GM23338 (cell line): ENCODE measurements at regions not wholly inside any gene's neighbourhood (a gene's known extent, or its start where the extent isn't known, plus 50 kb on each side); places are given as distances from the start of the nearest gene placed in this dataset.

ENCODE experiments used
- ATAC-seq: fragments of 200-7000 bp; cut with Tn5 transposase; 3 replicates; pipeline ENCODE4 v1.9.1; 2020
- DNase-seq: peaks from one replicate; pipeline ENCODE4 v3.0.0-alpha.2; 2015; ENCODE audit warnings: low spot score
- H2AFZ ChIP-seq: fragments of 200-600 bp; sonication (generic); 2 replicates; pipeline ENCODE4 v1.8.0; 2016; ENCODE audit warnings: antibody characterized with exemption, mild to moderate bottlenecking, moderate library complexity
- H3F3A ChIP-seq: fragments of 200-600 bp; sonication (generic); replicated peaks from 2 replicates; pipeline ENCODE4 v1.8.0; 2017; ENCODE audit warnings: antibody characterized with exemption, mixed run types, low read depth
- H3K27ac ChIP-seq: fragments of 200-600 bp; sonication (generic); 2 replicates; pipeline ENCODE4 v1.6.1; 2016; ENCODE audit warnings: low read depth
- H3K27me3 ChIP-seq: fragments of 200-600 bp; sonication (generic); 2 replicates; pipeline ENCODE4 v1.8.0; 2016; ENCODE audit warnings: mild to moderate bottlenecking, mixed run types, moderate library complexity; ENCODE audit not compliant: insufficient read depth
- H3K36me3 ChIP-seq: fragments of 200-600 bp; sonication (generic); 2 replicates; pipeline ENCODE4 v1.8.0; 2016; ENCODE audit warnings: mild to moderate bottlenecking; ENCODE audit not compliant: insufficient read depth
- H3K4me1 ChIP-seq: fragments of 200-600 bp; sonication (generic); 2 replicates; pipeline ENCODE4 v1.8.0; 2016; ENCODE audit warnings: mild to moderate bottlenecking, moderate library complexity; ENCODE audit not compliant: insufficient read depth
- H3K4me2 ChIP-seq: fragments of 200-600 bp; sonication (generic); 2 replicates; pipeline ENCODE4 v1.7.1; 2017; ENCODE audit warnings: mixed run types
- H3K4me3 ChIP-seq: fragments of 200-600 bp; sonication (generic); 2 replicates; pipeline ENCODE4 v1.6.1; 2016; ENCODE audit warnings: mixed run types
- H3K79me2 ChIP-seq: fragments of 200-600 bp; sonication (generic); replicated peaks from 2 replicates; pipeline ENCODE4 v1.8.0; 2017; ENCODE audit warnings: mild to moderate bottlenecking; ENCODE audit not compliant: insufficient read depth
- H3K9me2 ChIP-seq: fragments of 200-600 bp; sonication (generic); 2 replicates; pipeline ENCODE4 v1.8.0; 2017; ENCODE audit not compliant: insufficient read depth
- H4K20me1 ChIP-seq: fragments of 200-600 bp; sonication (generic); replicated peaks from 2 replicates; pipeline ENCODE4 v1.8.0; 2017; ENCODE audit warnings: mild to moderate bottlenecking; ENCODE audit not compliant: insufficient read depth
- H3K27ac Mint-ChIP-seq: 2 replicates; pipeline ENCODE4 v1.8.0; 2020; ENCODE audit warnings: inconsistent platforms, mild to moderate bottlenecking, moderate library complexity, mixed read lengths
- H3K27me3 Mint-ChIP-seq: 3 replicates; pipeline ENCODE4 v1.8.0; 2022; ENCODE audit warnings: low read depth, mild to moderate bottlenecking, moderate library complexity, mixed read lengths, inconsistent platforms; ENCODE audit not compliant: insufficient read depth, poor library complexity
- H3K36me3 Mint-ChIP-seq: 3 replicates; pipeline ENCODE4 v1.8.0; 2021; ENCODE audit warnings: low read depth, mild to moderate bottlenecking, inconsistent platforms, moderate library complexity, mixed read lengths
- H3K4me1 Mint-ChIP-seq: 3 replicates; pipeline ENCODE4 v1.8.0; 2020; ENCODE audit warnings: mild to moderate bottlenecking, inconsistent platforms, mixed read lengths
- H3K4me3 Mint-ChIP-seq: 3 replicates; pipeline ENCODE4 v1.8.0; 2021; ENCODE audit warnings: moderate library complexity, mild to moderate bottlenecking, inconsistent platforms, mixed read lengths
- H3K9me3 Mint-ChIP-seq: 3 replicates; pipeline ENCODE4 v1.8.0; 2020; ENCODE audit warnings: moderate library complexity, mild to moderate bottlenecking, inconsistent platforms, mixed read lengths
- CREB1 ChIP-seq: fragments of 250-450 bp; sonication (Bioruptor Pico); IDR thresholded peaks from 2 replicates; pipeline ENCODE4 v1.5.0; 2020; ENCODE audit warnings: low read depth, mild to moderate bottlenecking, moderate library complexity
- CTCF ChIP-seq, 2 experiments: fragments of 200-600 bp in 1 of 2; sonication (generic) in 1 of 2; conservative IDR thresholded peaks; 2 replicates each; pipeline versions ENCODE4 v1.5.1 to v1.6.1; 2016 to 2017; ENCODE audit warnings: antibody characterized with exemption in 2 of 2, low read depth in 2 of 2, mild to moderate bottlenecking in 2 of 2, moderate library complexity in 1 of 2
- ETS1 ChIP-seq: IDR thresholded peaks from 2 replicates; pipeline ENCODE4 v1.6.1; 2016; ENCODE audit warnings: antibody characterized with exemption
- EZH2 ChIP-seq: fragments of 200-600 bp; sonication (generic); IDR thresholded peaks from one replicate; pipeline ENCODE4 v1.8.0; 2017; ENCODE audit warnings: antibody characterized with exemption, mild to moderate bottlenecking, low read depth; ENCODE audit not compliant: unreplicated experiment
- EZH2phosphoT487 ChIP-seq: fragments of 200-600 bp; sonication (generic); IDR thresholded peaks from one replicate; pipeline ENCODE4 v1.8.1; 2018; ENCODE audit warnings: antibody characterized with exemption; ENCODE audit not compliant: unreplicated experiment
- NANOG ChIP-seq: IDR thresholded peaks from 2 replicates; pipeline ENCODE4 v1.6.1; 2016; ENCODE audit warnings: antibody characterized with exemption, borderline replicate concordance
- POLR2AphosphoS5 ChIP-seq: IDR thresholded peaks from 2 replicates; pipeline ENCODE4 v1.6.1; 2016; ENCODE audit warnings: antibody characterized with exemption, low read depth
- REST ChIP-seq: IDR thresholded peaks from one replicate; pipeline ENCODE4 v1.6.1; 2018; ENCODE audit warnings: antibody characterized with exemption; ENCODE audit not compliant: unreplicated experiment
- STAT1 ChIP-seq: IDR thresholded peaks from one replicate; pipeline ENCODE4 v1.6.1; 2016; ENCODE audit warnings: antibody characterized with exemption; ENCODE audit not compliant: unreplicated experiment
- ZNF114 ChIP-seq: fragments of 250-450 bp; sonication (Bioruptor Pico); IDR thresholded peaks from 2 replicates; pipeline ENCODE4 v1.5.0; 2020; ENCODE audit warnings: mild to moderate bottlenecking, moderate library complexity
- ZNF331 ChIP-seq: fragments of 250-450 bp; sonication (Bioruptor Pico); IDR thresholded peaks from 2 replicates; pipeline ENCODE4 v1.5.0; 2020; ENCODE audit warnings: low read depth, mild to moderate bottlenecking, moderate library complexity
- ZNF462 ChIP-seq: fragments of 250-450 bp; sonication (Bioruptor Pico); IDR thresholded peaks from 2 replicates; pipeline ENCODE4 v1.5.0; 2020; ENCODE audit warnings: mild to moderate bottlenecking, moderate library complexity

GRCh38 chr12:24645254-24645653, 303.6 kb downstream of the BCAT1 start:
- DNase-seq = no peak
- Histone ChIP-seq H2AFZ (no peak overlapping the region), H3K79me2 (no peaks in the 10 kb centered on the region), H3K36me3 (no peaks in the 10 kb centered on the region), H4K20me1 (no peaks in the 10 kb centered on the region), H3F3A (no peaks in the 10 kb centered on the region), H3K4me1 (no peaks in the 10 kb centered on the region), H3K27me3 (no peaks in the 10 kb centered on the region), H3K9me2 (no peaks in the 10 kb centered on the region), H3K27ac (no peak overlapping the region), H3K4me2 (no peak overlapping the region), H3K4me3 (no peak overlapping the region)
- TF ChIP-seq POLR2AphosphoS5 = no peak
- TF ChIP-seq EZH2phosphoT487 = no peak
- no peak for TF ChIP-seq CREB1 (CRISPR knock-in tag)
- TF ChIP-seq NANOG = no peak
- no peak for TF ChIP-seq REST
- TF ChIP-seq CTCF (conservative IDR thresholded peaks at IDR 0.05; ENCODE audit: low read depth in 2 of 2) = no peak
- TF ChIP-seq ETS1 = no peak
- TF ChIP-seq STAT1 = no peak
- TF ChIP-seq EZH2 = no peak
- TF ChIP-seq ZNF462 (CRISPR knock-in tag) = no peak
- no peak for TF ChIP-seq ZNF114
- TF ChIP-seq ZNF331 (CRISPR knock-in tag) = no peak
- ATAC-seq = no peak
- Mint-ChIP-seq H3K27me3 (no peaks in the 10 kb centered on the region), H3K4me1 (no peaks in the 10 kb centered on the region; the same call in 2 of the 3 replicates), H3K27ac (no peak overlapping the region), H3K4me3 (no peak overlapping the region), H3K9me3 (no peaks in the 10 kb centered on the region), H3K36me3 (no peaks in the 10 kb centered on the region)
